HEK293 (cell line): ENCODE measurements at regions not wholly inside any gene's neighbourhood (a gene's known extent, or its start where the extent isn't known, plus 50 kb on each side); places are given as distances from the start of the nearest gene placed in this dataset.

ENCODE experiments used
- CTCF ChIA-PET: fragments of 350-600 bp; formaldehyde crosslinking; extraction: SDS; loops from one replicate; lab custom pipeline; 2021; ENCODE audit warnings: antibody characterized with exemption; lab: Yijun Ruan, JAX
- POLR2A ChIA-PET: fragments of 300-600 bp; formaldehyde crosslinking; extraction: SDS; loops from one replicate; lab custom pipeline; 2020; ENCODE audit warnings: antibody characterized with exemption, inconsistent platforms; lab: Yijun Ruan, JAX
- H3K27ac ChIP-seq: fragments of 200-500 bp; sonication (Bioruptor generic); 2 replicates; pipeline ENCODE4 v1.5.1; 2014; ENCODE audit warnings: low read depth, low read length, control low read depth, inconsistent platforms; ENCODE audit errors: extremely low read depth
- H3K36me3 ChIP-seq, 2 experiments: fragments of 200-500 bp in 1 of 2; sonication (Bioruptor generic) in 1 of 2; 1 replicate in 1 of 2; 2 replicates in 1 of 2; pipeline ENCODE4 v1.5.1; 2014 to 2017; ENCODE audit warnings: inconsistent platforms in 2 of 2, low read length in 2 of 2; ENCODE audit not compliant: control insufficient read depth in 2 of 2, insufficient read depth in 1 of 2
- H3K4me1 ChIP-seq: fragments of 200-500 bp; sonication (Bioruptor generic); 2 replicates; pipeline ENCODE4 v1.5.1; 2014; ENCODE audit warnings: mild to moderate bottlenecking, low read length, inconsistent platforms; ENCODE audit not compliant: control insufficient read depth, insufficient read depth
- H3K4me3 ChIP-seq: 2 replicates; pipeline ENCODE4 v1.5.1; 2011; ENCODE audit warnings: low read depth, mild to moderate bottlenecking, control low read depth, low read length, moderate library complexity
- H3K9me3 ChIP-seq: fragments of 200-500 bp; sonication (Bioruptor generic); 2 replicates; pipeline ENCODE4 v1.5.1; 2014; ENCODE audit warnings: low read depth, low read length, inconsistent platforms; ENCODE audit not compliant: control insufficient read depth, insufficient read depth
- GLIS1 ChIP-seq: fragments of 450-650 bp; formaldehyde crosslinking; IDR thresholded peaks from 2 replicates; pipeline ENCODE4 v1.5.1; 2016; ENCODE audit warnings: missing biosample characterization, missing genetic modification characterization
- IKZF3 ChIP-seq: fragments of 450-650 bp; IDR thresholded peaks from 2 replicates; pipeline ENCODE4 v1.5.0; 2018; ENCODE audit warnings: missing biosample characterization, mild to moderate bottlenecking, missing genetic modification characterization, moderate library complexity
- MYNN ChIP-seq: fragments of 450-650 bp; formaldehyde crosslinking; IDR thresholded peaks from 2 replicates; pipeline ENCODE4 v1.5.1; 2016; ENCODE audit warnings: missing biosample characterization, missing genetic modification characterization, borderline replicate concordance
- RBAK ChIP-seq: fragments of 450-650 bp; formaldehyde crosslinking; IDR thresholded peaks from 2 replicates; pipeline ENCODE4 v1.5.1; 2016; ENCODE audit warnings: missing biosample characterization, missing genetic modification characterization
- YY1 ChIP-seq: fragments of 450-650 bp; formaldehyde crosslinking; IDR thresholded peaks from 2 replicates; pipeline ENCODE4 v1.5.1; 2018; ENCODE audit warnings: missing biosample characterization, missing genetic modification characterization
- ZNF184 ChIP-seq: fragments of 450-650 bp; IDR thresholded peaks from 2 replicates; pipeline ENCODE4 v1.5.1; 2018; ENCODE audit warnings: missing biosample characterization, mild to moderate bottlenecking, missing genetic modification characterization
- ZNF214 ChIP-seq: fragments of 450-650 bp; formaldehyde crosslinking; IDR thresholded peaks from 2 replicates; pipeline ENCODE4 v1.5.1; 2017; ENCODE audit warnings: missing biosample characterization, mild to moderate bottlenecking, missing genetic modification characterization, borderline replicate concordance
- ZNF223 ChIP-seq: fragments of 450-650 bp; formaldehyde crosslinking; IDR thresholded peaks from 2 replicates; pipeline ENCODE4 v1.5.1; 2016; ENCODE audit warnings: missing biosample characterization, missing genetic modification characterization
- ZNF266 ChIP-seq: fragments of 450-650 bp; formaldehyde crosslinking; IDR thresholded peaks from 2 replicates; pipeline ENCODE4 v1.5.1; 2016; ENCODE audit warnings: missing biosample characterization, missing genetic modification characterization, low read depth
- ZNF501 ChIP-seq: fragments of 450-650 bp; formaldehyde crosslinking; IDR thresholded peaks from 2 replicates; pipeline ENCODE4 v1.5.1; 2016; ENCODE audit warnings: missing biosample characterization, missing genetic modification characterization
- ZNF518A ChIP-seq: fragments of 450-650 bp; formaldehyde crosslinking; conservative IDR thresholded peaks from 2 replicates; pipeline ENCODE4 v1.5.1; 2016; ENCODE audit warnings: low read depth, missing biosample characterization, missing genetic modification characterization
- ZNF707 ChIP-seq: fragments of 450-650 bp; formaldehyde crosslinking; IDR thresholded peaks from 2 replicates; pipeline ENCODE4 v1.5.1; 2016; ENCODE audit warnings: missing biosample characterization, missing genetic modification characterization
- ZNF776 ChIP-seq: fragments of 450-650 bp; formaldehyde crosslinking; IDR thresholded peaks from 2 replicates; pipeline ENCODE4 v1.5.0; 2017; ENCODE audit warnings: missing biosample characterization, missing genetic modification characterization, borderline replicate concordance
- ZNF791 ChIP-seq: fragments of 450-650 bp; formaldehyde crosslinking; IDR thresholded peaks from 2 replicates; pipeline ENCODE4 v1.5.1; 2016; ENCODE audit warnings: missing biosample characterization, missing genetic modification characterization
- ZSCAN23 ChIP-seq: fragments of 450-650 bp; formaldehyde crosslinking; IDR thresholded peaks from 2 replicates; pipeline ENCODE4 v1.5.1; 2016; ENCODE audit warnings: missing biosample characterization, missing genetic modification characterization
- ZSCAN30 ChIP-seq: fragments of 450-650 bp; IDR thresholded peaks from 2 replicates; pipeline ENCODE4 v1.5.1; 2018; ENCODE audit warnings: missing biosample characterization, mild to moderate bottlenecking, missing genetic modification characterization, moderate library complexity
- TF ChIP-seq, protein P1 (sequence below): fragments of 450-650 bp; formaldehyde crosslinking; IDR thresholded peaks from 2 replicates; pipeline ENCODE4 v1.5.1; 2016; ENCODE audit warnings: missing biosample characterization, missing genetic modification characterization, borderline replicate concordance
- TF ChIP-seq, protein P2 (sequence below): fragments of 450-650 bp; formaldehyde crosslinking; IDR thresholded peaks from 2 replicates; pipeline ENCODE4 v1.5.1; 2016; ENCODE audit warnings: missing biosample characterization, missing genetic modification characterization

- no peak for TF ChIP-seq YY1 (tag by site-specific recombination)
- TF ChIP-seq IKZF3 (tag by site-specific recombination), result no peak
- TF ChIP-seq ZNF501 (tag by site-specific recombination), result no peak
- TF ChIP-seq ZNF791 (tag by site-specific recombination), result no peak
- TF ChIP-seq ZNF223 (tag by site-specific recombination), result no peak
- TF ChIP-seq MYNN (tag by site-specific recombination), result no peak
- TF ChIP-seq RBAK (tag by site-specific recombination), result no peak
- no peak for TF ChIP-seq ZSCAN30 (tag by site-specific recombination)
- no peak for TF ChIP-seq ZNF214 (tag by site-specific recombination)
- no peak for TF ChIP-seq ZNF518A (tag by site-specific recombination)
- TF ChIP-seq, protein P1, sequence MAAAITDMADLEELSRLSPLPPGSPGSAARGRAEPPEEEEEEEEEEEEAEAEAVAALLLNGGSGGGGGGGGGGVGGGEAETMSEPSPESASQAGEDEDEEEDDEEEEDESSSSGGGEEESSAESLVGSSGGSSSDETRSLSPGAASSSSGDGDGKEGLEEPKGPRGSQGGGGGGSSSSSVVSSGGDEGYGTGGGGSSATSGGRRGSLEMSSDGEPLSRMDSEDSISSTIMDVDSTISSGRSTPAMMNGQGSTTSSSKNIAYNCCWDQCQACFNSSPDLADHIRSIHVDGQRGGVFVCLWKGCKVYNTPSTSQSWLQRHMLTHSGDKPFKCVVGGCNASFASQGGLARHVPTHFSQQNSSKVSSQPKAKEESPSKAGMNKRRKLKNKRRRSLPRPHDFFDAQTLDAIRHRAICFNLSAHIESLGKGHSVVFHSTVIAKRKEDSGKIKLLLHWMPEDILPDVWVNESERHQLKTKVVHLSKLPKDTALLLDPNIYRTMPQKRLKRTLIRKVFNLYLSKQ (tag by site-specific recombination), result no peak
- TF ChIP-seq, protein P2, sequence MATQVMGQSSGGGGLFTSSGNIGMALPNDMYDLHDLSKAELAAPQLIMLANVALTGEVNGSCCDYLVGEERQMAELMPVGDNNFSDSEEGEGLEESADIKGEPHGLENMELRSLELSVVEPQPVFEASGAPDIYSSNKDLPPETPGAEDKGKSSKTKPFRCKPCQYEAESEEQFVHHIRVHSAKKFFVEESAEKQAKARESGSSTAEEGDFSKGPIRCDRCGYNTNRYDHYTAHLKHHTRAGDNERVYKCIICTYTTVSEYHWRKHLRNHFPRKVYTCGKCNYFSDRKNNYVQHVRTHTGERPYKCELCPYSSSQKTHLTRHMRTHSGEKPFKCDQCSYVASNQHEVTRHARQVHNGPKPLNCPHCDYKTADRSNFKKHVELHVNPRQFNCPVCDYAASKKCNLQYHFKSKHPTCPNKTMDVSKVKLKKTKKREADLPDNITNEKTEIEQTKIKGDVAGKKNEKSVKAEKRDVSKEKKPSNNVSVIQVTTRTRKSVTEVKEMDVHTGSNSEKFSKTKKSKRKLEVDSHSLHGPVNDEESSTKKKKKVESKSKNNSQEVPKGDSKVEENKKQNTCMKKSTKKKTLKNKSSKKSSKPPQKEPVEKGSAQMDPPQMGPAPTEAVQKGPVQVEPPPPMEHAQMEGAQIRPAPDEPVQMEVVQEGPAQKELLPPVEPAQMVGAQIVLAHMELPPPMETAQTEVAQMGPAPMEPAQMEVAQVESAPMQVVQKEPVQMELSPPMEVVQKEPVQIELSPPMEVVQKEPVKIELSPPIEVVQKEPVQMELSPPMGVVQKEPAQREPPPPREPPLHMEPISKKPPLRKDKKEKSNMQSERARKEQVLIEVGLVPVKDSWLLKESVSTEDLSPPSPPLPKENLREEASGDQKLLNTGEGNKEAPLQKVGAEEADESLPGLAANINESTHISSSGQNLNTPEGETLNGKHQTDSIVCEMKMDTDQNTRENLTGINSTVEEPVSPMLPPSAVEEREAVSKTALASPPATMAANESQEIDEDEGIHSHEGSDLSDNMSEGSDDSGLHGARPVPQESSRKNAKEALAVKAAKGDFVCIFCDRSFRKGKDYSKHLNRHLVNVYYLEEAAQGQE (tag by site-specific recombination), result no peak
- TF ChIP-seq ZSCAN23 (tag by site-specific recombination), result no peak
- no peak for TF ChIP-seq ZNF707
- no peak for TF ChIP-seq ZNF184 (tag by site-specific recombination)
- no peak for TF ChIP-seq GLIS1
- no peak for TF ChIP-seq ZNF266
- no peak for TF ChIP-seq ZNF776
- Histone ChIP-seq H3K4me3 (no peak overlapping the region), H3K27ac (no peak overlapping the region), H3K36me3 (no peaks in the 10 kb centered on the region), H3K4me1 (no peaks in the 10 kb centered on the region), H3K9me3 (no peaks in the 10 kb centered on the region)
- ChIA-PET POLR2A (no interaction called here), CTCF (interaction anchor here (0.6 to 2.5 kb wide), 3 partner anchors 336 to 344 kb away, joined by 3 to 23 read pairs (median 7); no protein-coding TSS in a partner anchor)
These were observed 95.8 kb upstream of the FOXA2 start for GRCh38 chr20:22680031-22680740.
